ENCODE measurements at regions not wholly inside any gene's neighbourhood (a gene's known extent, or its start where the extent isn't known, plus 50 kb on each side); places are given as distances from the start of the nearest gene placed in this dataset.

DNA sequence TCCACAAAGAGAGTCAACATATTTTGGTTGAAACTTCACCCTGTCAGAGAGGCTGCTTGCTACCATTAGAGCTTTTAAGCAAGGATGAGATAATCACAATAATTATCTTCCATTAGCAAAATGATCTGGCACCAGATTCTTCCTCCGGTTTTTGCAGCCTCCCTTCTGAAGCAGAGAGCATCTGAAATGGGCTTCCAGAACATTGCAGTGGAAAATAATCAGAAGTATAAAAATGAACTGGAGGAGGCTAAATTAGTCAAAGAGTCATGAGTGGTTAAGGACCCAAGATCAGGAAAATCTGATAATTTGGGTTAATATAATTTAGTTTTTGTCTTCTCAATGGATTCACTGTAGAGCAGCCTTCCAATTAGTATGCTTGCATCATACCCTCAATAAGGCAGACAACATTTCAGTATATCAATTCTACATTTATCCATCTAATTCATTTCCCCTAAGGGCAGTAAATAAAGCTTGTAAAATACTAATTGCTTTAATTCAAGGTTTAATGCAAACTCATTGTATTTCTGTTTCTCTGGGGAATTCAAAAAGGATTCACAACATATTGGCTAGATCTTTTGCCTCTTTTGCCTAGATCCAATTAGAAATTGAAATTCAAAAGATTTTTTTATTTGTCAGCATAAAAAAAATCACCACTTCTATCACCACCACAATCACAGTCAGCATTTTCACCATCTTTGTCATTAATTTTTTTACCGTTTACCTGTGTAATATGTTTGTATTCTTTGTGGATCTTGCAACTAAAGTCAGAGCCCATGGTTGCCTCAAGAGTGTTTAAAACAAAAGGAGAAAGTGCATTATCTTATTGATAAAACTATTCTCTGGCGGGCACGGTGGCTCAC, 537.2 kb upstream of the DCC start (continued):
- TF ChIP-seq, protein P1, sequence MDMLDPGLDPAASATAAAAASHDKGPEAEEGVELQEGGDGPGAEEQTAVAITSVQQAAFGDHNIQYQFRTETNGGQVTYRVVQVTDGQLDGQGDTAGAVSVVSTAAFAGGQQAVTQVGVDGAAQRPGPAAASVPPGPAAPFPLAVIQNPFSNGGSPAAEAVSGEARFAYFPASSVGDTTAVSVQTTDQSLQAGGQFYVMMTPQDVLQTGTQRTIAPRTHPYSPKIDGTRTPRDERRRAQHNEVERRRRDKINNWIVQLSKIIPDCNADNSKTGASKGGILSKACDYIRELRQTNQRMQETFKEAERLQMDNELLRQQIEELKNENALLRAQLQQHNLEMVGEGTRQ (IDR thresholded peaks at IDR 0.05; ENCODE audit: low read length), result no peak
- TF ChIP-seq FOSL1 (IDR thresholded peaks at IDR 0.05; ENCODE audit: insufficient read depth, low read depth, low read length) (no peak), CEBPB (IDR thresholded peaks at IDR 0.05; ENCODE audit: low read depth, low read length) (no peak), HDAC6 (IDR thresholded peaks at IDR 0.05; ENCODE audit: low read depth, low read length) (no peak)
- TF ChIP-seq, protein P2, sequence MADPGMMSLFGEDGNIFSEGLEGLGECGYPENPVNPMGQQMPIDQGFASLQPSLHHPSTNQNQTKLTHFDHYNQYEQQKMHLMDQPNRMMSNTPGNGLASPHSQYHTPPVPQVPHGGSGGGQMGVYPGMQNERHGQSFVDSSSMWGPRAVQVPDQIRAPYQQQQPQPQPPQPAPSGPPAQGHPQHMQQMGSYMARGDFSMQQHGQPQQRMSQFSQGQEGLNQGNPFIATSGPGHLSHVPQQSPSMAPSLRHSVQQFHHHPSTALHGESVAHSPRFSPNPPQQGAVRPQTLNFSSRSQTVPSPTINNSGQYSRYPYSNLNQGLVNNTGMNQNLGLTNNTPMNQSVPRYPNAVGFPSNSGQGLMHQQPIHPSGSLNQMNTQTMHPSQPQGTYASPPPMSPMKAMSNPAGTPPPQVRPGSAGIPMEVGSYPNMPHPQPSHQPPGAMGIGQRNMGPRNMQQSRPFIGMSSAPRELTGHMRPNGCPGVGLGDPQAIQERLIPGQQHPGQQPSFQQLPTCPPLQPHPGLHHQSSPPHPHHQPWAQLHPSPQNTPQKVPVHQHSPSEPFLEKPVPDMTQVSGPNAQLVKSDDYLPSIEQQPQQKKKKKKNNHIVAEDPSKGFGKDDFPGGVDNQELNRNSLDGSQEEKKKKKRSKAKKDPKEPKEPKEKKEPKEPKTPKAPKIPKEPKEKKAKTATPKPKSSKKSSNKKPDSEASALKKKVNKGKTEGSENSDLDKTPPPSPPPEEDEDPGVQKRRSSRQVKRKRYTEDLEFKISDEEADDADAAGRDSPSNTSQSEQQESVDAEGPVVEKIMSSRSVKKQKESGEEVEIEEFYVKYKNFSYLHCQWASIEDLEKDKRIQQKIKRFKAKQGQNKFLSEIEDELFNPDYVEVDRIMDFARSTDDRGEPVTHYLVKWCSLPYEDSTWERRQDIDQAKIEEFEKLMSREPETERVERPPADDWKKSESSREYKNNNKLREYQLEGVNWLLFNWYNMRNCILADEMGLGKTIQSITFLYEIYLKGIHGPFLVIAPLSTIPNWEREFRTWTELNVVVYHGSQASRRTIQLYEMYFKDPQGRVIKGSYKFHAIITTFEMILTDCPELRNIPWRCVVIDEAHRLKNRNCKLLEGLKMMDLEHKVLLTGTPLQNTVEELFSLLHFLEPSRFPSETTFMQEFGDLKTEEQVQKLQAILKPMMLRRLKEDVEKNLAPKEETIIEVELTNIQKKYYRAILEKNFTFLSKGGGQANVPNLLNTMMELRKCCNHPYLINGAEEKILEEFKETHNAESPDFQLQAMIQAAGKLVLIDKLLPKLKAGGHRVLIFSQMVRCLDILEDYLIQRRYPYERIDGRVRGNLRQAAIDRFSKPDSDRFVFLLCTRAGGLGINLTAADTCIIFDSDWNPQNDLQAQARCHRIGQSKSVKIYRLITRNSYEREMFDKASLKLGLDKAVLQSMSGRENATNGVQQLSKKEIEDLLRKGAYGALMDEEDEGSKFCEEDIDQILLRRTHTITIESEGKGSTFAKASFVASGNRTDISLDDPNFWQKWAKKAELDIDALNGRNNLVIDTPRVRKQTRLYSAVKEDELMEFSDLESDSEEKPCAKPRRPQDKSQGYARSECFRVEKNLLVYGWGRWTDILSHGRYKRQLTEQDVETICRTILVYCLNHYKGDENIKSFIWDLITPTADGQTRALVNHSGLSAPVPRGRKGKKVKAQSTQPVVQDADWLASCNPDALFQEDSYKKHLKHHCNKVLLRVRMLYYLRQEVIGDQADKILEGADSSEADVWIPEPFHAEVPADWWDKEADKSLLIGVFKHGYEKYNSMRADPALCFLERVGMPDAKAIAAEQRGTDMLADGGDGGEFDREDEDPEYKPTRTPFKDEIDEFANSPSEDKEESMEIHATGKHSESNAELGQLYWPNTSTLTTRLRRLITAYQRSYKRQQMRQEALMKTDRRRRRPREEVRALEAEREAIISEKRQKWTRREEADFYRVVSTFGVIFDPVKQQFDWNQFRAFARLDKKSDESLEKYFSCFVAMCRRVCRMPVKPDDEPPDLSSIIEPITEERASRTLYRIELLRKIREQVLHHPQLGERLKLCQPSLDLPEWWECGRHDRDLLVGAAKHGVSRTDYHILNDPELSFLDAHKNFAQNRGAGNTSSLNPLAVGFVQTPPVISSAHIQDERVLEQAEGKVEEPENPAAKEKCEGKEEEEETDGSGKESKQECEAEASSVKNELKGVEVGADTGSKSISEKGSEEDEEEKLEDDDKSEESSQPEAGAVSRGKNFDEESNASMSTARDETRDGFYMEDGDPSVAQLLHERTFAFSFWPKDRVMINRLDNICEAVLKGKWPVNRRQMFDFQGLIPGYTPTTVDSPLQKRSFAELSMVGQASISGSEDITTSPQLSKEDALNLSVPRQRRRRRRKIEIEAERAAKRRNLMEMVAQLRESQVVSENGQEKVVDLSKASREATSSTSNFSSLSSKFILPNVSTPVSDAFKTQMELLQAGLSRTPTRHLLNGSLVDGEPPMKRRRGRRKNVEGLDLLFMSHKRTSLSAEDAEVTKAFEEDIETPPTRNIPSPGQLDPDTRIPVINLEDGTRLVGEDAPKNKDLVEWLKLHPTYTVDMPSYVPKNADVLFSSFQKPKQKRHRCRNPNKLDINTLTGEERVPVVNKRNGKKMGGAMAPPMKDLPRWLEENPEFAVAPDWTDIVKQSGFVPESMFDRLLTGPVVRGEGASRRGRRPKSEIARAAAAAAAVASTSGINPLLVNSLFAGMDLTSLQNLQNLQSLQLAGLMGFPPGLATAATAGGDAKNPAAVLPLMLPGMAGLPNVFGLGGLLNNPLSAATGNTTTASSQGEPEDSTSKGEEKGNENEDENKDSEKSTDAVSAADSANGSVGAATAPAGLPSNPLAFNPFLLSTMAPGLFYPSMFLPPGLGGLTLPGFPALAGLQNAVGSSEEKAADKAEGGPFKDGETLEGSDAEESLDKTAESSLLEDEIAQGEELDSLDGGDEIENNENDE (IDR thresholded peaks at IDR 0.05; ENCODE audit: insufficient replicate concordance, low read length), result no peak
